DOHH2 (cell line): ENCODE measurements at regions not wholly inside any gene's neighbourhood (a gene's known extent, or its start where the extent isn't known, plus 50 kb on each side); places are given as distances from the start of the nearest gene placed in this dataset.

Source experiments
- CTCF ChIP-seq: fragments of 200-600 bp; sonication (generic); IDR thresholded peaks from one replicate; pipeline ENCODE4 v1.5.1; 2014; ENCODE audit warnings: antibody characterized with exemption, mild to moderate bottlenecking, low read depth, low read length; ENCODE audit not compliant: poor library complexity, severe bottlenecking
- EZH2phosphoT487 ChIP-seq: fragments of 200-600 bp; sonication (generic); IDR thresholded peaks from 2 replicates; pipeline ENCODE4 v1.6.1; 2017; ENCODE audit warnings: borderline replicate concordance, mild to moderate bottlenecking, antibody characterized with exemption, low read length, moderate library complexity, mixed read lengths

GRCh38 chr5:123807177-123807945 lies 295.4 kb downstream of the CSNK1G3 start:
- TF ChIP-seq CTCF (no peak), EZH2phosphoT487 (no peak)
